Caki2 (cell line): ENCODE measurements at regions not wholly inside any gene's neighbourhood (a gene's known extent, or its start where the extent isn't known, plus 50 kb on each side); places are given as distances from the start of the nearest gene placed in this dataset.
"Not testable (repeated sequence)": the region's sequence is repeated elsewhere in the genome, so short reads cannot be mapped to it uniquely, and the experiment has no call there.

ENCODE experiments used
- DNase-seq: peaks from one replicate; pipeline ENCODE4 v3.0.0-alpha.2; 2015; ENCODE audit warnings: low read depth
- in situ Hi-C: cut with HindIII; loops from 2 replicates; pipeline ENCODE4 v1.10.0; 2016; ENCODE audit warnings: low sequenced_read_pairs, low pct_unique_long_range_greater_than_20kb, mixed read lengths

GRCh38 chrX:69068301-69069085 lies 96.8 kb downstream of the PJA1 start:
- in situ Hi-C loops = no loop called here

GRCh38 chrX:69067841-69068240 lies 97.4 kb downstream of the PJA1 start:
- in situ Hi-C loops = no loop called here
- DNase-seq = no peak

More at GRCh38 chrX:69068301-69069085, 96.8 kb downstream of the PJA1 start:
- DNase-seq = no peak

- no peak for DNase-seq
- in situ Hi-C loops = no loop called here
Observed at GRCh38 chrX:69066966-69067525, 98.2 kb downstream of the PJA1 start.

- in situ Hi-C loops = no loop called here
Observed at GRCh38 chrX:69066021-69066757, 99.1 kb downstream of the PJA1 start.

GRCh38 chrX:69065451-69065850 lies 99.8 kb downstream of the PJA1 start:
- in situ Hi-C loops = no loop called here
- no peak for DNase-seq

More at GRCh38 chrX:69066021-69066757, 99.1 kb downstream of the PJA1 start:
- DNase-seq = no peak

- in situ Hi-C loops = no loop called here
Observed at GRCh38 chrX:69063486-69063885, 101.8 kb downstream of the PJA1 start.

GRCh38 chrX:69062493-69062892 lies 102.8 kb downstream of the PJA1 start:
- in situ Hi-C loops = no loop called here
- DNase-seq = no peak

More at GRCh38 chrX:69063486-69063885, 101.8 kb downstream of the PJA1 start:
- no peak for DNase-seq

- in situ Hi-C loops = no loop called here
- no peak for DNase-seq
Observed at GRCh38 chrX:69060631-69061408, 104.4 kb downstream of the PJA1 start.

GRCh38 chrX:69055193-69055592 lies 110.1 kb downstream of the PJA1 start:
- DNase-seq = no peak
- in situ Hi-C loops = no loop called here

GRCh38 chrX:69054497-69054896 lies 110.8 kb downstream of the PJA1 start:
- DNase-seq, in situ Hi-C loops: not testable (repeated sequence)

GRCh38 chrX:69051901-69052300 lies 113.4 kb downstream of the PJA1 start:
- in situ Hi-C loops = no loop called here
- no peak for DNase-seq

- in situ Hi-C loops = no loop called here
- DNase-seq = no peak
Observed at GRCh38 chrX:69050051-69050765, 115.0 kb downstream of the PJA1 start.

- in situ Hi-C loops = no loop called here
- no peak for DNase-seq
Observed at GRCh38 chrX:69046996-69047490, 118.2 kb downstream of the PJA1 start.

- in situ Hi-C loops = no loop called here
- no peak for DNase-seq
Observed at GRCh38 chrX:69045616-69046345, 119.5 kb downstream of the PJA1 start.

- in situ Hi-C loops = no loop called here
- DNase-seq = no peak
Observed at GRCh38 chrX:69038816-69039215, 126.4 kb downstream of the PJA1 start.

GRCh38 chrX:69038188-69038587 lies 127.1 kb downstream of the PJA1 start:
- in situ Hi-C loops = no loop called here
- DNase-seq = no peak

GRCh38 chrX:69037786-69038185 lies 127.5 kb downstream of the PJA1 start:
- in situ Hi-C loops = no loop called here
- no peak for DNase-seq
